Calu3 (cell line): ENCODE measurements at regions not wholly inside any gene's neighbourhood (a gene's known extent, or its start where the extent isn't known, plus 50 kb on each side); places are given as distances from the start of the nearest gene placed in this dataset.

ENCODE experiments used
- BruUV-seq: library from RNA; stranded (reverse); fragments of 400-500 nt; replicated peaks from 2 replicates; lab custom pipeline; 2021; lab: Mats Ljungman, UMichigan
- CTCF ChIA-PET: fragments of 300-600 bp; sonication (Branson Sonifier 250); formaldehyde crosslinking; loops from one replicate; lab custom pipeline; 2022; ENCODE audit warnings: antibody characterized with exemption; lab: Charles Lee
- DNase-seq: peaks from one replicate; pipeline ENCODE4 v3.0.0; 2022
- H3K27ac Mint-ChIP-seq: one replicate; pipeline ENCODE4 v1.8.0; 2022; ENCODE audit warnings: mixed read lengths; ENCODE audit not compliant: unreplicated experiment
- H3K27me3 Mint-ChIP-seq: one replicate; pipeline ENCODE4 v1.8.0; 2022; ENCODE audit warnings: mixed read lengths; ENCODE audit not compliant: unreplicated experiment
- H3K36me3 Mint-ChIP-seq: one replicate; pipeline ENCODE4 v1.8.0; 2022; ENCODE audit warnings: mild to moderate bottlenecking, moderate library complexity, mixed read lengths; ENCODE audit not compliant: insufficient read depth, unreplicated experiment
- H3K4me1 Mint-ChIP-seq: one replicate; pipeline ENCODE4 v1.8.0; 2022; ENCODE audit warnings: mild to moderate bottlenecking, low read depth, mixed read lengths; ENCODE audit not compliant: unreplicated experiment
- H3K4me3 Mint-ChIP-seq: one replicate; pipeline ENCODE4 v1.8.0; 2022; ENCODE audit warnings: mild to moderate bottlenecking, low read depth, moderate library complexity, mixed read lengths; ENCODE audit not compliant: unreplicated experiment
- H3K9me3 Mint-ChIP-seq: one replicate; pipeline ENCODE4 v1.8.0; 2022; ENCODE audit warnings: low read depth, mixed read lengths; ENCODE audit not compliant: unreplicated experiment
- intact Hi-C: fragments of 100-400 bp; cut with micrococcal nuclease; formaldehyde crosslinking; loops from one replicate; pipeline ENCODE4 v1.10.0; 2022; ENCODE audit not compliant: unreplicated experiment
- TF ChIP-seq, protein P1 (sequence below): fragments of 200-600 bp; IDR thresholded peaks from one replicate; pipeline ENCODE4 v1.8.0; 2022; ENCODE audit warnings: antibody characterized with exemption; ENCODE audit not compliant: unreplicated experiment

DNA sequence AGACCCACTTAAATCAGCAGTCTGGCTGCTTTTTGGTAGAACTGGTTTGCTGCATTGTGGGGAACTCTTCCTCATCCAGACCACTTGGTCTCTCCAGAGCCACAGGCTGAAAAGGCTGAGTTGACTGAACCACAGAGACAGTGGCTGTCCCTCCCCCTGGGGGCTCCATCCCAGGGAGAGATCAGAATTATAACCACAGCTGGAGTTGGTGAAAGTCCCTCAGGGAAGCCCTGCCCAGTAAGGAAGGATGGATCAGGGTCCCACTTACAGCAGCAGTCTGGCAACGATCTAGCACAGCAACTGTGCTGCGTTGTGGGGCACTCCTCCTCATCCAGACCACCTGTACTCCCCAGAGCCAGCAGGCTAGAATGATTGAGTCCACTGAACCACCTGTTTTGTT is 212.7 kb downstream of the SOX3 start:
- Mint-ChIP-seq H3K27ac (no peak overlapping the region), H3K9me3 (peaks cover 15% of the 10 kb centered on the region), H3K4me3 (no peak overlapping the region), H3K27me3 (no peaks in the 10 kb centered on the region), H3K4me1 (no peaks in the 10 kb centered on the region), H3K36me3 (no peaks in the 10 kb centered on the region)
- CTCF ChIA-PET = no interaction called here
- intact Hi-C loops = no loop called here
- BruUV-seq = no TSS peak
- TF ChIP-seq, protein P1, sequence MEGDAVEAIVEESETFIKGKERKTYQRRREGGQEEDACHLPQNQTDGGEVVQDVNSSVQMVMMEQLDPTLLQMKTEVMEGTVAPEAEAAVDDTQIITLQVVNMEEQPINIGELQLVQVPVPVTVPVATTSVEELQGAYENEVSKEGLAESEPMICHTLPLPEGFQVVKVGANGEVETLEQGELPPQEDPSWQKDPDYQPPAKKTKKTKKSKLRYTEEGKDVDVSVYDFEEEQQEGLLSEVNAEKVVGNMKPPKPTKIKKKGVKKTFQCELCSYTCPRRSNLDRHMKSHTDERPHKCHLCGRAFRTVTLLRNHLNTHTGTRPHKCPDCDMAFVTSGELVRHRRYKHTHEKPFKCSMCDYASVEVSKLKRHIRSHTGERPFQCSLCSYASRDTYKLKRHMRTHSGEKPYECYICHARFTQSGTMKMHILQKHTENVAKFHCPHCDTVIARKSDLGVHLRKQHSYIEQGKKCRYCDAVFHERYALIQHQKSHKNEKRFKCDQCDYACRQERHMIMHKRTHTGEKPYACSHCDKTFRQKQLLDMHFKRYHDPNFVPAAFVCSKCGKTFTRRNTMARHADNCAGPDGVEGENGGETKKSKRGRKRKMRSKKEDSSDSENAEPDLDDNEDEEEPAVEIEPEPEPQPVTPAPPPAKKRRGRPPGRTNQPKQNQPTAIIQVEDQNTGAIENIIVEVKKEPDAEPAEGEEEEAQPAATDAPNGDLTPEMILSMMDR = no peak
- DNase-seq = no peak

DNA sequence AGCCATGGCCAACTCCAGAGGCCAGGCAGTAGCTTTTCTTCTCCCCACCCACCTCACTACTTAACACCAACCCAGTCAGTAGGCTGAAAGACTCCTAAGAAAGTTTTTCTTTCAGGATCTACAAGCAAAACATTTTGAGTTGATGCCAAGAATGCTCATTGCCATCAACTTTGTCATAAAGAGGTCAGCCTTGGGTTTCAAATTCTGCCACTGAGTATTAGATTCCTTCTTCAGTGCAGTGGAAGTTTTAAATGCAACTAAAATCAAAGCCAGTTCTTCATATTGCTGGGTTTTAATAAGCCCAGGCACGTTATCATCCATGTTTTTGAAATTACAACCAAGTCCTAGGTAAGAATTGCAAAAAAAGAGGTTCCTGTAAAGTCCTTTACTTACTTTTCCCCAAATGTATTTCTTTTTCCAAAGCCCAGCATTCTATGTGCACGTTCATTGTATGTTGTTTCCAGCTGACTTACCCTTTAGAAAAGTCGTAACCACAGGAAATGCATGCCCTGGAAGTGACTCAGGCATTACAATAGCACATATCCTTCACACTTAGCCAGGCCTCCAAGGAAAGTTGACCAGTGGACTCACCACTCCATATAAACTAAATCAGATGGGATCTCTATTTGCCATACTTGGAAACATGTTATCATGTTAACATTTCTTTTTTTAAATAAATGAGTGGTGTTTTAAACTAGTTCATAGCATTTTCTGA is 229.9 kb downstream of the SOX3 start:
- no peaks in the 10 kb centered on the region for H3K27me3 Mint-ChIP-seq
- DNase-seq = no peak
- intact Hi-C loops = no loop called here
- no peak overlapping the region for H3K4me3 Mint-ChIP-seq
- no peaks in the 10 kb centered on the region for H3K4me1 Mint-ChIP-seq
- no TSS peak for BruUV-seq
- H3K36me3 Mint-ChIP-seq = no peaks in the 10 kb centered on the region
- peaks cover 15% of the 10 kb centered on the region for H3K9me3 Mint-ChIP-seq
- CTCF ChIA-PET = no interaction called here
- TF ChIP-seq, protein P1 = no peak
- H3K27ac Mint-ChIP-seq = no peak overlapping the region

DNA sequence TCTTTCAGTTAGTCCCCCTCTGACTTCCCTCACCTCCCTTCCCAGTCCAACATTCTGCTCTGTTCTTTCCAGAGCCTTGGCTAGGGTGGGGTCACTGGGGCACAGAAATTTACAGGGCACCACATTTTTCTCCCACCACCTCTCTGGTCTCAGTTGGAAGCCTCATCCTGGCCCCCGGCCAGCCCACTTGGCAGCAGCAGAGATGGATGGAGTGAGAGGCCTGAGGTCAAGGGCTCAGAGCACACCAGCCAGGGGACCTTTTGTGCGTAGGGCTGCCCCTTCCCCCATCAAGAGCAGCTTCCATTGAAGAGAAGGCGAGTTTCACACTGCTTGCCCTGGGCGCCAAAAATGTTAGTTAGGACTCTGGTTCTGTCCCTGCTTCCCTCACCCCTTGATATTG is 230.9 kb downstream of the SOX3 start:
- peaks cover 17% of the 10 kb centered on the region for H3K9me3 Mint-ChIP-seq
- TF ChIP-seq, protein P1 = no peak
- no peak overlapping the region for H3K4me3 Mint-ChIP-seq
- intact Hi-C loops = no loop called here
- CTCF ChIA-PET = no interaction called here
- DNase-seq = no peak
- no peak overlapping the region for H3K27ac Mint-ChIP-seq
- H3K36me3 Mint-ChIP-seq = no peaks in the 10 kb centered on the region
- H3K27me3 Mint-ChIP-seq = no peaks in the 10 kb centered on the region
- H3K4me1 Mint-ChIP-seq = no peaks in the 10 kb centered on the region
- BruUV-seq = no TSS peak

DNA sequence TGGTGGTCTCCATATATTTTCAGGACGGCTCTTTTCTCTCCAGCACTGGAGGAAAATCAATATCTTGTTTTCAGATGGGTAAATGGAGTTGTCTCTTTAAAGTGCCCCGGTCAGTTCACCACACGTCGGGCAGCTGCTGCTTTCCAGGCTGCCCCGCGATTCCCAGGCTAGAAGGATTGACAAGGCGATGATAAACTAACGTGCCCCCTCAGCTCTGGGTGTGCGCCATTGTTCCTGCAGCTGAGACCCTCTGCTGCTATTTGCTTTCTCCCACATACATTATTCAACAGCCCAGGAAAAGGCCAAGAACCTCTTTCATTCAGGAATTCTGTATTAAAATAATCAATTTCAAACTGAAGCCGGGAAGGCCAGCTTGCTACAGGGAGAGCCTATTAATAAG is 254.5 kb downstream of the SOX3 start:
- CTCF ChIA-PET = no interaction called here
- Mint-ChIP-seq H3K4me3 (no peak overlapping the region), H3K4me1 (no peaks in the 10 kb centered on the region), H3K36me3 (no peaks in the 10 kb centered on the region), H3K9me3 (peaks cover 2% of the 10 kb centered on the region), H3K27ac (no peak overlapping the region), H3K27me3 (no peaks in the 10 kb centered on the region)
- TF ChIP-seq, protein P1 = no peak
- no peak for DNase-seq
- BruUV-seq = no TSS peak
- intact Hi-C loops = no loop called here
